HG03103 (cell line): ENCODE measurements at regions not wholly inside any gene's neighbourhood (a gene's known extent, or its start where the extent isn't known, plus 50 kb on each side); places are given as distances from the start of the nearest gene placed in this dataset.
"Not testable (repeated sequence)": the region's sequence is repeated elsewhere in the genome, so short reads cannot be mapped to it uniquely, and the experiment has no call there.

Experiments
- ATAC-seq: cut with Tn5 transposase; IDR thresholded peaks from one replicate; pipeline ENCODE4 v1.9.1; 2021; ENCODE audit warnings: low read depth; ENCODE audit not compliant: unreplicated experiment

GRCh38 chr16:29094729-29095624, 110.1 kb downstream of the LAT start:
- ATAC-seq, result not testable (repeated sequence)

- not testable (repeated sequence) for ATAC-seq
These were observed 109.5 kb downstream of the LAT start for GRCh38 chr16:29094325-29094724.

- ATAC-seq, result not testable (repeated sequence)
These were observed 104.8 kb downstream of the LAT start for GRCh38 chr16:29089679-29090078.

GRCh38 chr16:29087673-29088072, 102.8 kb downstream of the LAT start:
- ATAC-seq, result not testable (repeated sequence)

GRCh38 chr16:29081829-29082639, 97.2 kb downstream of the LAT start:
- not testable (repeated sequence) for ATAC-seq

GRCh38 chr16:29074554-29075402, 89.9 kb downstream of the LAT start:
- ATAC-seq, result not testable (repeated sequence)

GRCh38 chr16:29062235-29062634, 77.4 kb downstream of the LAT start:
- not testable (repeated sequence) for ATAC-seq

- ATAC-seq, result not testable (repeated sequence)
These were observed 76.6 kb downstream of the LAT start for GRCh38 chr16:29061467-29061921.

- not testable (repeated sequence) for ATAC-seq
These were observed 75.4 kb downstream of the LAT start for GRCh38 chr16:29060022-29060810.

GRCh38 chr16:29059575-29059974, 74.7 kb downstream of the LAT start:
- not testable (repeated sequence) for ATAC-seq
